K562 (cell line): ENCODE measurements at regions not wholly inside any gene's neighbourhood (a gene's known extent, or its start where the extent isn't known, plus 50 kb on each side); places are given as distances from the start of the nearest gene placed in this dataset.

ENCODE experiments used
- ATAC-seq: fragments of 200-7000 bp; cut with Tn5 transposase; 3 replicates; pipeline ENCODE4 v1.9.1; 2020; ENCODE audit warnings: moderate library complexity
- BruUV-seq: library from RNA; stranded (reverse); fragments of 400-500 nt; replicated peaks from 2 replicates; lab custom pipeline; 2021; lab: Mats Ljungman, UMichigan
- CTCF ChIA-PET: fragments of 300-600 bp; formaldehyde crosslinking; extraction: SDS; loops from one replicate; lab custom pipeline; 2021; ENCODE audit warnings: low intra/inter-chr PET ratio; lab: Yijun Ruan, JAX
- POLR2A ChIA-PET: fragments of 300-600, 350-650 bp; sonication (Branson Sonifier 250); formaldehyde crosslinking; extraction: SDS; loops from one replicate; lab custom pipeline; 2021; ENCODE audit warnings: antibody characterized with exemption, inconsistent platforms; lab: Yijun Ruan, JAX
- DNase-seq, 4 experiments: peaks; one replicate each; pipeline versions ENCODE4 v3.0.0 to v3.0.0-alpha.2; 2011 to 2018; ENCODE audit warnings: low spot score in 3 of 4, mixed read lengths in 3 of 4; ENCODE audit errors: extremely low read depth in 1 of 4
- FAIRE-seq: peaks from 2 replicates; lab custom pipeline; 2011; peaks lifted over from hg19 to GRCh38; lab: Jason Lieb, UNC
- H2AFZ ChIP-seq: 2 replicates; pipeline ENCODE4 v1.6.0; 2011; ENCODE audit warnings: low read depth, low read length, control low read depth, inconsistent platforms
- H3K27ac ChIP-seq: fragments of 200-600 bp; 3 replicates; pipeline ENCODE4 v1.8.0; 2011; ENCODE audit warnings: low read depth, mild to moderate bottlenecking, control low read depth, inconsistent platforms, low read length, moderate library complexity, mixed read lengths; ENCODE audit errors: extremely low read depth
- H3K27me3 ChIP-seq, 2 experiments: fragments of 300-600 bp in 1 of 2; 2 replicates in 1 of 2; 3 replicates in 1 of 2; pipeline versions ENCODE4 v1.6.0 to v1.8.0; 2011; ENCODE audit warnings: inconsistent platforms in 2 of 2, low read length in 2 of 2, mild to moderate bottlenecking in 1 of 2, mixed read lengths in 1 of 2, moderate library complexity in 1 of 2; ENCODE audit not compliant: control insufficient read depth in 2 of 2, insufficient read depth in 2 of 2
- H3K36me3 ChIP-seq: fragments of 300-600 bp; 3 replicates; pipeline ENCODE4 v1.8.0; 2011; ENCODE audit warnings: mild to moderate bottlenecking, low read length, inconsistent platforms; ENCODE audit not compliant: control insufficient read depth, insufficient read depth
- H3K4me1 ChIP-seq, 2 experiments: fragments of 200-600 bp in 1 of 2; replicated peaks in 1 of 2; 2 replicates in 1 of 2; 3 replicates in 1 of 2; pipeline versions ENCODE4 v1.5.1 to v1.8.0; 2011; ENCODE audit warnings: inconsistent platforms in 2 of 2, low read length in 2 of 2, mild to moderate bottlenecking in 1 of 2, mixed read lengths in 1 of 2, moderate library complexity in 1 of 2; ENCODE audit not compliant: control insufficient read depth in 2 of 2, insufficient read depth in 2 of 2
- H3K4me2 ChIP-seq: 2 replicates; pipeline ENCODE4 v1.6.1; 2011; ENCODE audit warnings: low read length, control low read depth, inconsistent platforms, mixed read lengths; ENCODE audit not compliant: insufficient read depth
- H3K4me3 ChIP-seq: fragments of 200-600 bp; sonication (generic), shearing (Covaris generic); 2 replicates; pipeline ENCODE4 v1.5.1; 2016; ENCODE audit warnings: control low read depth, inconsistent platforms
- H3K79me2 ChIP-seq: fragments of 200-600 bp; 3 replicates; pipeline ENCODE4 v1.8.0; 2011; ENCODE audit warnings: low read length, inconsistent platforms; ENCODE audit not compliant: control insufficient read depth, insufficient read depth
- H3K9ac ChIP-seq, 2 experiments: 2 replicates each; pipeline versions ENCODE4 v1.6.0 to v1.6.1; 2011; ENCODE audit warnings: low read depth in 2 of 2, low read length in 2 of 2, control low read depth in 1 of 2, inconsistent platforms in 1 of 2, mild to moderate bottlenecking in 1 of 2, mixed read lengths in 1 of 2; ENCODE audit not compliant: insufficient read depth in 1 of 2
- H3K9me1 ChIP-seq: one replicate; pipeline ENCODE4 v1.6.0; 2011; ENCODE audit warnings: inconsistent platforms, mild to moderate bottlenecking, low read length, moderate library complexity; ENCODE audit not compliant: control insufficient read depth, insufficient read depth
- H3K9me3 ChIP-seq: replicated peaks from 2 replicates; pipeline ENCODE4 v1.5.1; 2011; ENCODE audit warnings: low read depth, low read length, inconsistent platforms; ENCODE audit not compliant: control insufficient read depth, insufficient read depth
- H4K20me1 ChIP-seq: replicated peaks from 2 replicates; pipeline ENCODE4 v1.6.1; 2011; ENCODE audit warnings: low read length, inconsistent platforms, mixed read lengths; ENCODE audit not compliant: control insufficient read depth, insufficient read depth
- CREB3L1 ChIP-seq: fragments of 450-650 bp; IDR thresholded peaks from 2 replicates; pipeline ENCODE4 v1.6.1; 2014; ENCODE audit warnings: low read depth, mild to moderate bottlenecking, moderate library complexity, borderline replicate concordance
- EHMT2 ChIP-seq: fragments of 450-650 bp; IDR thresholded peaks from 2 replicates; pipeline ENCODE4 v1.6.1; 2018; ENCODE audit warnings: antibody characterized with exemption
- ELK1 ChIP-seq: sonication (generic); formaldehyde crosslinking; IDR thresholded peaks from 2 replicates; pipeline ENCODE4 v1.8.1; 2022; ENCODE audit warnings: missing genetic modification reagents
- FOXP1 ChIP-seq: sonication (generic); formaldehyde crosslinking; IDR thresholded peaks from 2 replicates; pipeline ENCODE4 v1.8.0; 2022; ENCODE audit warnings: mild to moderate bottlenecking, missing genetic modification reagents
- GATAD2A ChIP-seq: fragments of 450-650 bp; IDR thresholded peaks from 2 replicates; pipeline ENCODE4 v1.6.1; 2017
- HDAC6 ChIP-seq: IDR thresholded peaks from 2 replicates; pipeline ENCODE4 v1.6.1; 2012; ENCODE audit warnings: low read depth, mild to moderate bottlenecking, control low read depth, inconsistent platforms, low read length, moderate library complexity
- JUNB ChIP-seq: fragments of 450-650 bp; formaldehyde crosslinking; conservative IDR thresholded peaks from 2 replicates; pipeline ENCODE4 v1.4.0; 2020; ENCODE audit warnings: mild to moderate bottlenecking
- LEF1 ChIP-seq: fragments of 450-650 bp; IDR thresholded peaks from 2 replicates; pipeline ENCODE4 v1.6.1; 2016; ENCODE audit warnings: mild to moderate bottlenecking
- MEIS2 ChIP-seq: fragments of 450-650 bp; IDR thresholded peaks from 2 replicates; pipeline ENCODE4 v1.6.1; 2014; ENCODE audit warnings: mild to moderate bottlenecking; ENCODE audit not compliant: partially characterized antibody
- NR2F6 ChIP-seq: fragments of 450-650 bp; formaldehyde crosslinking; IDR thresholded peaks from 2 replicates; pipeline ENCODE4 v1.4.0; 2020; ENCODE audit warnings: mild to moderate bottlenecking
- PHF20 ChIP-seq: fragments of 450-650 bp; IDR thresholded peaks from 2 replicates; pipeline ENCODE4 v1.6.1; 2018; ENCODE audit not compliant: partially characterized antibody
- SRSF3 ChIP-seq: fragments of 200-400 bp; formaldehyde crosslinking; IDR thresholded peaks from 2 replicates; pipeline ENCODE4 v1.6.1; 2016; ENCODE audit warnings: mild to moderate bottlenecking, low read length, moderate library complexity; ENCODE audit not compliant: insufficient read depth
- SRSF9 ChIP-seq: fragments of 200-400 bp; formaldehyde crosslinking; IDR thresholded peaks from 2 replicates; pipeline ENCODE4 v1.6.1; 2017; ENCODE audit warnings: low read depth, low read length, borderline replicate concordance
- TBL1XR1 ChIP-seq, 2 experiments: IDR thresholded peaks; 2 replicates each; pipeline ENCODE4 v1.6.1; 2012; ENCODE audit warnings: improper control_type of control experiment in 2 of 2, low read length in 2 of 2, mild to moderate bottlenecking in 1 of 2
- TCF3 ChIP-seq: sonication (generic); formaldehyde crosslinking; IDR thresholded peaks from 2 replicates; pipeline ENCODE4 v1.4.0; 2020; ENCODE audit warnings: mild to moderate bottlenecking, missing genetic modification reagents
- ZBTB1 ChIP-seq: sonication (generic); formaldehyde crosslinking; IDR thresholded peaks from 2 replicates; pipeline ENCODE4 v1.8.1; 2023; ENCODE audit warnings: missing genetic modification reagents, low read depth, mild to moderate bottlenecking, borderline replicate concordance
- ZBTB2 ChIP-seq: fragments of 450-650 bp; IDR thresholded peaks from 2 replicates; pipeline ENCODE4 v1.6.1; 2016; ENCODE audit warnings: antibody characterized with exemption
- ZNF197 ChIP-seq: fragments of 200-800 bp; sonication (Bioruptor generic); IDR thresholded peaks from 2 replicates; pipeline ENCODE4 v1.6.1; 2016; ENCODE audit warnings: low read depth, missing genetic modification characterization, missing compliant biosample characterization
- ZNF354B ChIP-seq: fragments of 250-450 bp; sonication (Bioruptor Pico); IDR thresholded peaks from 2 replicates; pipeline ENCODE4 v1.4.0; 2020
- ZNF395 ChIP-seq: fragments of 200-800 bp; sonication (Bioruptor generic); IDR thresholded peaks from 2 replicates; pipeline ENCODE4 v1.6.1; 2017; ENCODE audit warnings: missing genetic modification characterization, missing compliant biosample characterization
- WGBS: fragments of 100-300 bp; shearing (Covaris generic); methylation state at CpG from one replicate; pipeline ENCODE4 v1.1.6; 2016; ENCODE audit warnings: low coverage, mixed read lengths; ENCODE audit not compliant: insufficient coverage; ENCODE audit errors: missing lambda C conversion rate; 5-methylcytosine and 5-hydroxymethylcytosine counted together
- in situ Hi-C: fragments of 300-500 bp; cut with MboI; formaldehyde crosslinking; loops from 4 replicates; pipeline ENCODE4 v1.15.0; 2018; ENCODE audit warnings: inconsistent platforms, mixed read lengths
- intact Hi-C: fragments of 100-400 bp; cut with micrococcal nuclease; formaldehyde crosslinking; loops from 2 replicates; pipeline ENCODE4 v1.14.2; 2022

- TF ChIP-seq HDAC6 (no peak), GATAD2A (no peak), LEF1 (no peak), NR2F6 (CRISPR knock-in tag) (no peak), SRSF3 (no peak), ZNF354B (CRISPR knock-in tag) (no peak), TCF3 (no peak), ZBTB1 (CRISPR knock-in tag) (no peak), TBL1XR1 (IDR thresholded peaks at IDR 0.05; ENCODE audit: low read length in 2 of 2) (no peak)
- TF ChIP-seq, all 486 proteins: peak for 0
These were observed 1191.0 kb upstream of the AGA start (continued) for GRCh38 chr4:178633263-178633662.

GRCh38 chr4:178664621-178665020, 1222.4 kb upstream of the AGA start:
- DNase-seq (no peak), FAIRE-seq (no peak), ATAC-seq (no peak)
- Histone ChIP-seq H3K36me3 (no peaks in the 10 kb centered on the region), H3K27ac (no peak overlapping the region), H3K27me3 (no peaks in the 10 kb centered on the region), H3K4me2 (no peak overlapping the region), H3K9ac (no peak overlapping the region), H3K9me1 (no peaks in the 10 kb centered on the region), H3K79me2 (no peaks in the 10 kb centered on the region), H3K4me3 (no peak overlapping the region), H4K20me1 (no peaks in the 10 kb centered on the region), H3K4me1 (no peaks in the 10 kb centered on the region), H3K9me3 (no peaks in the 10 kb centered on the region), H2AFZ (no peak overlapping the region)
- intact Hi-C loops (no loop called here), in situ Hi-C loops (no loop called here)
- 8% methylated on average over 1 of the region's 1 CpG for WGBS
- POLR2A ChIA-PET, result no interaction called here
- BruUV-seq, result no TSS peak
- CTCF ChIA-PET, result no interaction called here
- TF ChIP-seq PHF20 (no peak), ZBTB2 (no peak), ELK1 (no peak), JUNB (CRISPR knock-in tag) (no peak), EHMT2 (no peak), MEIS2 (no peak), ZNF395 (CRISPR knock-in tag) (no peak), CREB3L1 (no peak), SRSF9 (no peak), FOXP1 (CRISPR knock-in tag) (no peak), ZNF197 (no peak)
